ENCODE measurements at regions not wholly inside any gene's neighbourhood (a gene's known extent, or its start where the extent isn't known, plus 50 kb on each side); places are given as distances from the start of the nearest gene placed in this dataset.

GRCh38 chr3:31481697-31482096, 51.0 kb upstream of the STT3B start:
- no peak overlapping the region for H3K4me3 Mint-ChIP-seq
- H3K23me2 ChIP-seq (ENCODE audit: insufficient read length, low read depth, low read length, poor library complexity, severe bottlenecking): no peaks in the 10 kb centered on the region
- no peak overlapping the region for H2AK5ac ChIP-seq (ENCODE audit: insufficient read length, low read length)

More at GRCh38 chr3:31481697-31482096, 51.0 kb upstream of the STT3B start:
- Histone ChIP-seq H3K9me3 (ENCODE audit: control insufficient read depth, low read depth, low read length) (no peaks in the 10 kb centered on the region), H3K14ac (ENCODE audit: insufficient read depth, low read length) (no peak overlapping the region), H3T11ph (ENCODE audit: low read length) (no peak overlapping the region), H2BK5ac (ENCODE audit: insufficient read length, low read length) (no peak overlapping the region), H4K91ac (ENCODE audit: insufficient read length, low read depth, low read length) (no peak overlapping the region), H3K9ac (ENCODE audit: extremely low read depth, insufficient read length, low read length) (no peak overlapping the region), H2BK20ac (ENCODE audit: low read depth, low read length, poor library complexity, severe bottlenecking) (no peak overlapping the region), H4K8ac (replicated peaks; ENCODE audit: insufficient read length, low read depth, low read length) (no peak overlapping the region), H2BK15ac (ENCODE audit: low read depth, low read length) (no peak overlapping the region), H3K4me2 (ENCODE audit: insufficient read depth, insufficient read length, low read length) (no peak overlapping the region), H3K79me1 (ENCODE audit: insufficient read depth, low read depth, low read length, poor library complexity, severe bottlenecking) (no peaks in the 10 kb centered on the region), H2BK120ac (ENCODE audit: low read depth, low read length, poor library complexity, severe bottlenecking) (no peak overlapping the region), H3K27ac (ENCODE audit: insufficient read length, low read depth, low read length) (no peak overlapping the region), H4K5ac (ENCODE audit: insufficient read length, low read depth, low read length) (no peak overlapping the region), H3K4ac (ENCODE audit: low read depth, low read length) (no peak overlapping the region), H3K56ac (ENCODE audit: insufficient read length, low read depth, low read length) (no peak overlapping the region), H4K20me1 (ENCODE audit: control insufficient read depth, insufficient read depth, insufficient read length) (no peaks in the 10 kb centered on the region), H3K23ac (ENCODE audit: insufficient read length, low read depth, low read length) (no peak overlapping the region), H3K27me3 (ENCODE audit: insufficient read depth, low read length) (no peaks in the 10 kb centered on the region), H2AFZ (ENCODE audit: low read length) (no peak overlapping the region), H3K4me1 (ENCODE audit: insufficient read depth, low read length) (no peaks in the 10 kb centered on the region), H3K79me2 (ENCODE audit: insufficient read depth, low read length) (no peaks in the 10 kb centered on the region), H3K18ac (ENCODE audit: insufficient read length, low read depth, low read length) (no peak overlapping the region), H2BK12ac (ENCODE audit: insufficient read length, low read depth, low read length) (no peak overlapping the region)
- Mint-ChIP-seq H3K27ac (no peak overlapping the region), H3K4me1 (peaks cover 6 to 11% of the 10 kb centered on the region in 2 experiments), H3K27me3 (ENCODE audit: low read depth) (no peaks in the 10 kb centered on the region; the same call in none of the 2 replicates), H3K36me3 (ENCODE audit: insufficient read depth in 1 of 3, low read depth in 3 of 3) (peaks cover 0 to 2% (median 0%) of the 10 kb centered on the region in 3 experiments; a peak in 1 of 7 replicates), H3K9me3 (peaks cover 6 to 7% of the 10 kb centered on the region in 2 experiments; a peak in 3 of 5 replicates)
- DNase-seq: no peak
- TF ChIP-seq CTCF (conservative IDR thresholded peaks at IDR 0.05): no peak
- WGBS (ENCODE audit: extremely low coverage, insufficient read length, low lambda C conversion rate): no CpG with 5 or more reads among the region's 3 CpGs
